ENCODE measurements at regions not wholly inside any gene's neighbourhood (a gene's known extent, or its start where the extent isn't known, plus 50 kb on each side); places are given as distances from the start of the nearest gene placed in this dataset.

DNA sequence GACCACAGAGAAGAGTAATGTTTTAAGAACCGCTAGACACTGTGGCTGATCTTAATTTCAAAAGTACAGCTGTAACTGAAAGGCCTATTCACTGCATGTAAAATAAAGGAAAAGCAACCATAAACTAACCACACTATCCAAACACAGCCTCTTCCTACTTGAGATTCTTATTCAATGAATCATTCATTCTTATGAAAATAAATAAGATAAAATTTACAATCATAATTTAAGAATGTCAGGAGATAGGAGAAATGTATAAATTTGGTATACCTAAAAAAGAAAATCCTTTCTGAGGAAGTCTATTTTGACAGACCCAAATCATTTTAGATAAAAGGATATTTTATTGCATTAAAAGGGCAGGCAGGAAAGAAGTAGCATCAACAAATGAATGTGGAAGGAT lies 533.5 kb upstream of the ZNF385D start:
- Histone ChIP-seq H3K9me3 (no peaks in the 10 kb centered on the region), H3K36me3 (replicated peaks in 1 of 2; ENCODE audit: insufficient read depth in 1 of 2, low read depth in 2 of 2) (no peaks in the 10 kb centered on the region), H3K4me1 (no peaks in the 10 kb centered on the region), H3K27ac (no peak overlapping the region), H3K27me3 (no peaks in the 10 kb centered on the region), H3K4me3 (no peak overlapping the region)
- ATAC-seq (no peak), DNase-seq (no peak)
- TF ChIP-seq POLR2A (IDR thresholded peaks at IDR 0.05) (no peak), CTCF (IDR thresholded peaks at IDR 0.05) (no peak)
- intact Hi-C loops (cut with DNase I), result no loop called here
- 68 to 81% methylated on average over 1 of the region's 1 CpG for WGBS, 2 donors

GRCh38 chr3:22288756-22289155 lies 537.7 kb upstream of the ZNF385D start:
- WGBS, 2 donors, result 0 to 30% methylated on average over 1 of the region's 1 CpG

DNA sequence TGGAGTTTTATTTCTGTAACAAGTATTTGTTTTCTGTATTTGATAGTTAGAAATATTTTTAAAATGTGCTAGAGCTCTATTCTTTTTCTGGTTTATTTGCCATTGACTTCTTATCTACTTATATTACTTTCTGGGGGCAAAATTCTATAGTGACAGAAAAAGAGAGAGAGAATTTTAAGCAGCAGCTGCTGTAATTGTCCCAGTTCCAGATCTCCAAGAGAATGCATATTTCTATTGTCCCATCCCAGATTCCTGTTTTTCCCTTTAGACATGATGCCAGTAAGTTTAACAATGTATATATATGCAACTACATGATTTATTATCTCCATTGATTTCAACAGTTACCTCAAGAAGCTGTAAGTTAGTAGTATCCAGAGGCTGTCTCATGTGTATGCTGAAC lies 541.7 kb upstream of the ZNF385D start:
- intact Hi-C loops (cut with DNase I), result no loop called here
- no peak overlapping the region for H3K4me3 ChIP-seq
- TF ChIP-seq CTCF (IDR thresholded peaks at IDR 0.05) (no peak), POLR2A (IDR thresholded peaks at IDR 0.05) (no peak)
- no peak overlapping the region for H3K27ac ChIP-seq
- no peak for ATAC-seq
- no peaks in the 10 kb centered on the region for H3K9me3 ChIP-seq
- no peaks in the 10 kb centered on the region for H3K27me3 ChIP-seq
- no peaks in the 10 kb centered on the region for H3K36me3 ChIP-seq (replicated peaks in 1 of 2; ENCODE audit: insufficient read depth in 1 of 2, low read depth in 2 of 2)
- no peak for DNase-seq
- no peaks in the 10 kb centered on the region for H3K4me1 ChIP-seq

More at GRCh38 chr3:22288756-22289155, 537.7 kb upstream of the ZNF385D start:
- Histone ChIP-seq H3K27me3 (no peaks in the 10 kb centered on the region), H3K36me3 (replicated peaks in 1 of 2; ENCODE audit: insufficient read depth in 1 of 2, low read depth in 2 of 2) (no peaks in the 10 kb centered on the region), H3K9me3 (no peaks in the 10 kb centered on the region), H3K4me3 (no peak overlapping the region), H3K4me1 (no peaks in the 10 kb centered on the region), H3K27ac (no peak overlapping the region)
- intact Hi-C loops (cut with DNase I), result no loop called here
- DNase-seq (no peak), ATAC-seq (no peak)
- no peak for TF ChIP-seq CTCF (IDR thresholded peaks at IDR 0.05)
- TF ChIP-seq POLR2A (IDR thresholded peaks at IDR 0.05), result no peak

DNA sequence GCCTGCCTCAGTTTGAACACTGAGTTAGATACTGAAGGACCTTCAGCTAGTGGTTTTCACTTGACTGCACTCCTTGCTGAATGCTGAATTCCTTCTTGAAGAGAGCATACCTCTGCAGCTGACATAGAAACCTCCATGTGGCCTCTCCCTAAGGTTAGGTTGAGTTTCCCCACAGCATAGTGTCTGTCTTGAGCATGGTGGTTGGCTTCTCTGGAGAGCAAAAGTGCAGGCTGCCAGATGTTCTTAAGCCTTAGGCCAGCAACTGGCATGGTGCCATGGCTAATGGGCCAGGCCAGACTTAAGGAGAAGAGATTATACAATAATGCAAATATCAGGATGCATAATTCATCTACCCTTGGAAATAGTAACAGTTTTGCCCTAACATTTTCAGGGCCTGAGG lies 545.6 kb upstream of the ZNF385D start:
- H3K36me3 ChIP-seq (replicated peaks in 1 of 2; ENCODE audit: insufficient read depth in 1 of 2, low read depth in 2 of 2), result no peaks in the 10 kb centered on the region
- no peak overlapping the region for H3K27ac ChIP-seq
- no peak for ATAC-seq
- no peaks in the 10 kb centered on the region for H3K4me1 ChIP-seq
- TF ChIP-seq CTCF (IDR thresholded peaks at IDR 0.05), result no peak
- no peak for TF ChIP-seq POLR2A (IDR thresholded peaks at IDR 0.05)
- H3K27me3 ChIP-seq, result no peaks in the 10 kb centered on the region
- intact Hi-C loops (cut with DNase I), result no loop called here
- H3K9me3 ChIP-seq, result no peaks in the 10 kb centered on the region
- peak in 2 of 4 donors; percentile 12 for DNase-seq
- no peak overlapping the region for H3K4me3 ChIP-seq

DNA sequence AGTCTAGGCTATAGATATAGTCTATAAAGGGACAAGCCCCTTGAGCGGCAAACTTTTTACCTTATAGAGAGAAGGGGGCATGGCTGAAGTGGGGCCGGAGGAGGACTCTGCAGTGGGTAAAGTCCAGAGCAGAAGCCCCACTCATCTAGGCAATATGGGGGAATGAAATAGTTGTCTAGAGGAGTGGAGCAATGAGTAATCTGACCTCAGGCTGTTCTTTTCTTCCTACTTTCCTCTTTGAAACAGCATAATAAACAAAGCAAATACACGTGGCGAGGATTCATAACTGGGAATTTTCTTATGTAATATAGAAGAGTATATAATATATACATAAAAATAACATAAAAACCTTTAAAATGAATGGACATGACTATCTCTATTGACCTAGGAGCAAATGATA lies 546.4 kb upstream of the ZNF385D start:
- Histone ChIP-seq H3K27ac (no peak overlapping the region), H3K4me1 (no peaks in the 10 kb centered on the region), H3K9me3 (no peaks in the 10 kb centered on the region), H3K27me3 (no peaks in the 10 kb centered on the region), H3K4me3 (no peak overlapping the region), H3K36me3 (replicated peaks in 1 of 2; ENCODE audit: insufficient read depth in 1 of 2, low read depth in 2 of 2) (no peaks in the 10 kb centered on the region)
- WGBS, 2 donors, result 74 to 80% methylated on average over 4 of the region's 4 CpGs
- ATAC-seq (no peak), DNase-seq (no peak)
- TF ChIP-seq CTCF (IDR thresholded peaks at IDR 0.05) (no peak), POLR2A (IDR thresholded peaks at IDR 0.05) (no peak)
- intact Hi-C loops (cut with DNase I), result no loop called here
